Retinal pigment epithelial cell (primary cell): ENCODE measurements at regions not wholly inside any gene's neighbourhood (a gene's known extent, or its start where the extent isn't known, plus 50 kb on each side); places are given as distances from the start of the nearest gene placed in this dataset.

Experiments
- DNase-seq: peaks from one replicate; pipeline ENCODE4 v3.0.0-alpha.2; 2010; ENCODE audit warnings: low read depth
- H3K4me3 ChIP-seq: 2 replicates; pipeline ENCODE4 v1.5.1; 2011; ENCODE audit warnings: mild to moderate bottlenecking, low read length, control low read depth, moderate library complexity
- TF ChIP-seq, protein P1 (sequence below): conservative IDR thresholded peaks from 2 replicates; pipeline ENCODE4 v1.5.1; 2011; ENCODE audit warnings: low read depth, low read length, control low read depth, inconsistent platforms

DNA sequence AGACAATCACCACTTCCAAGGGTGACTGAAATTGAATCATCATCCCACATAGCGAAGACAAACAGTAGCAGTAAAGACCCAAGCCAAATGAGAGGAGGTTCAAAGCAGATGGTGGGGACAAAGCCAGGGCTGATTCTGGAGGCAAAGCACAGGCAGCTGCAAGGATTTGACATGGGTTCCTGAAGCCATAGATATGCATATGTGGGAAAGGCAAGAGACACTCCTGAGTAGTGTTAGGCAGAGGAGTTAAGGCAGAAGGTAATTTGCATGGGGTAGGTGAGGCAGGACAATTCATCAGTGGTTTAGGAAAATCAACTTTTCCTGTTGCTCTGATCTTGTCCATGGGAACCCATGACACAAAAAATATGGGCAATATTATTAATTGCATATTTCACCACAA lies 462.8 kb downstream of the FAM181B start:
- no peak overlapping the region for H3K4me3 ChIP-seq
- DNase-seq: no peak
- TF ChIP-seq, protein P1, sequence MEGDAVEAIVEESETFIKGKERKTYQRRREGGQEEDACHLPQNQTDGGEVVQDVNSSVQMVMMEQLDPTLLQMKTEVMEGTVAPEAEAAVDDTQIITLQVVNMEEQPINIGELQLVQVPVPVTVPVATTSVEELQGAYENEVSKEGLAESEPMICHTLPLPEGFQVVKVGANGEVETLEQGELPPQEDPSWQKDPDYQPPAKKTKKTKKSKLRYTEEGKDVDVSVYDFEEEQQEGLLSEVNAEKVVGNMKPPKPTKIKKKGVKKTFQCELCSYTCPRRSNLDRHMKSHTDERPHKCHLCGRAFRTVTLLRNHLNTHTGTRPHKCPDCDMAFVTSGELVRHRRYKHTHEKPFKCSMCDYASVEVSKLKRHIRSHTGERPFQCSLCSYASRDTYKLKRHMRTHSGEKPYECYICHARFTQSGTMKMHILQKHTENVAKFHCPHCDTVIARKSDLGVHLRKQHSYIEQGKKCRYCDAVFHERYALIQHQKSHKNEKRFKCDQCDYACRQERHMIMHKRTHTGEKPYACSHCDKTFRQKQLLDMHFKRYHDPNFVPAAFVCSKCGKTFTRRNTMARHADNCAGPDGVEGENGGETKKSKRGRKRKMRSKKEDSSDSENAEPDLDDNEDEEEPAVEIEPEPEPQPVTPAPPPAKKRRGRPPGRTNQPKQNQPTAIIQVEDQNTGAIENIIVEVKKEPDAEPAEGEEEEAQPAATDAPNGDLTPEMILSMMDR: no peak

DNA sequence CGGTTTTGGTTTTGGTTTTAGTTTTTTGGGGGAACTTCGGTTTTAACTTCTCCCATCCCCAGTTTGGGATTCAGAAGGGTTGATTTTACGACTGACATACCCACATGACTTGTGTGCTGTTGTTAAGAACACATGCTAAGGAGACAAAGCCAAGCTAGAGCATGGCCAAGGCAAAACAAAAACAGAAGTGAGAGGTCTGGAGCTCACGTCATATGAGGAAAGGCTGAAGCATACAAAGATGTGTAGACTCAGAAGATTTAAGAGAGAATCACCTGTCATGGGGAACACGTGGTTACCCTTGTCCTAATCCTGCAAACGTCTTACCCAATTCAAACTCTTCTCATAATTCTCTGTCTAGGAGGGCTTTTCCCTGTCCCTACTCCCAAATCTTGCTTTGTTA lies 465.0 kb downstream of the FAM181B start:
- H3K4me3 ChIP-seq: no peak overlapping the region
- DNase-seq: no peak
- TF ChIP-seq, protein P1: no peak

DNA sequence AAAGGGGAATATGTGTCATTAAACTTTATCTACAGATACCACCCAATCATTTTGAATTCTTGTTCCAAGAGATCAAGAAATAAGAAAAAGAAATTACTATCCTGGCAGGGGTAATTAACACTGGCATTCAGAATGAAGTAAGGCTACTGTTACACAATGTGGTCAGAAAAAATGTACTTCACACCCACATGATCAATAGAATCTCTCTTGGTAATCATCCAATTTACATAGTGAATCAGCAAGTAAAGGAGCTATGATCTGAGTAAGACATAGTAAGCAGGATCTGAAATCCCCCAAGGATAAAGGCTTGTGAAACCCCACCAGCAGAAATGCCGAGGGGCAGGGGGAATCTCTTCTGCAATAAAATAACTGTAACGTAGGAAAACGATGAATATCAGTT lies 466.5 kb downstream of the FAM181B start:
- TF ChIP-seq, protein P1: no peak
- peak; percentile 14 for DNase-seq
- no peak overlapping the region for H3K4me3 ChIP-seq

DNA sequence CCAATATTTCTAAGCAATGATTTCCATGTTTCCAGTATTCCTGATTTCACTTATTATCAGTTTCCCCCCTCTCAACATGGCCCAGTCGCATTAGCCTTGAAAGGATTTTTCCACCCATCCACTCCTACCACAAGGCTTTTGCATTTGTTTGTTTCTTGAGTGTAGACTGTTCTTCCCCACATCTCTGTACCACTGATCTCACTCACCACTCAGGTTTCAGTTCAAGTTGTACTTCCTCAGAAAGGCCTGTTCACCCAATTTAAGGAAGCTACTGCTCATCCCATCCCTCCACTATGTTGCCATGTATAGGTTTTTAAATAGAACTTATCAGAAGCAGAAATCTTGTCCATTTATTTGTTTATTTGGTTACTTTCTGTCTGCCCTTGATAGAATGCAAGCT lies 472.3 kb downstream of the FAM181B start:
- TF ChIP-seq, protein P1: no peak
- H3K4me3 ChIP-seq: no peak overlapping the region
- no peak for DNase-seq

DNA sequence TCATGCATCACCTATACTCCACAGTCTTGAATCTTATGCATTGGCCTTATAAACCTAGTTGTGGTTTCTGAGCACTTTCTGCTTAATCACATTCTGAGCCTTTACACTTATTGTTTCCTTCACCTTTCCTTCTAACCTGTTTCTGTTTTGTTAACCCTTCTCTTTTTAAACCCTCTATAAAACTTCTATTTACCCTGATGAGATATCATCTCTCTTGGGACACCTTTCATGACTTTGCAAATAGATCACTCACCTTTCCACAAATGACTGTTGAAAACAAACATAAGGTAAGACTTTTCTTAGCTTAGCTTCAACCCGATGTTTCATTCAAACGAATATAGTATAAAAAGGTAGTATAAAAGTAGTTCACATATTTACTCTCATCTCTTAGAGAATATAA lies 483.6 kb downstream of the FAM181B start:
- TF ChIP-seq, protein P1: no peak
- no peak for DNase-seq
- no peak overlapping the region for H3K4me3 ChIP-seq

DNA sequence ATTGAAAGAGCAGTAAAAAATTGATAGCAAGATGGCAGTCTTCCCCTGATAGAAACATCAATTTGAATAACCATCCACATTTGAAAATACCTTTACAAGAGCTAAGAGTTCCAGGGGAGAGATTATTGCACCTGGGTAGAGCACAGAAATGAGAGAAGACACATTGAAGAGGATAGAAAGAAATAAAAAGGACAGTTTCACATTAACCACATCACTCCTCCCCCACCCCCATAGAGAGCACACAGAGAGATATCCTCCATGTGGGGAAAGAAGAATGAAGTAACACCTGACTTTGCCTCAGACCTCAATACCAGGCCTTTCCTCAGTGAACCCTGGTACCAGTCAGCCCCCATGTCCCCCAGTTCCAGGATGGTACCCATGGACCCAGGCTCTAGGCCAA lies 486.7 kb downstream of the FAM181B start:
- TF ChIP-seq, protein P1: no peak
- H3K4me3 ChIP-seq: no peak overlapping the region

DNA sequence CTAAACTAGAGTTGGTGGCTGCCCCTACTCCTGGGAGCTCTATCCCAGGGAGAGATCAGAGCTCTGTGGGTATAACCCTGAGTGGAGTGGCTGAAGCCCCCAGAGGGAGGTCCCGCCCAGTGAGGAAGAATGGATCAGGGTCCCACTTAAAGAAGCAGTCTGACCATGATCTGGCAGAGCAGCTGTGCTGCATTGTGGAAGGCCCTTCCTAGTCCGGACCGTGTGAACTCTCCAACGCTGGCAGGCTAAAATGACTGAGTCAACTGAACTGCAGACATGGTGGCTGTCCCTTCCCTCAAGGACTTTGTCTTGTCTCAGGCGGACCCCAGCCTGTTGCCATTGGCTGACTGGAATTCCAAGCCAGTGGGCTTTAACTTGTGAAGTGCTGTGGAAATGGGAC lies 494.2 kb downstream of the FAM181B start:
- H3K4me3 ChIP-seq: no peak overlapping the region
- no peak for DNase-seq
- TF ChIP-seq, protein P1: no peak

More for the DNA sequence above, 486.7 kb downstream of the FAM181B start:
- DNase-seq: no peak
